H1 (cell line): ENCODE measurements at regions not wholly inside any gene's neighbourhood (a gene's known extent, or its start where the extent isn't known, plus 50 kb on each side); places are given as distances from the start of the nearest gene placed in this dataset.
"Not testable (repeated sequence)": the region's sequence is repeated elsewhere in the genome, so short reads cannot be mapped to it uniquely, and the experiment has no call there.

Experiments used
- CTCF ChIA-PET: fragments of 300-600 bp; sonication (Branson Sonifier 250); formaldehyde crosslinking; loops from one replicate; lab custom pipeline; 2021; ENCODE audit not compliant: partially characterized antibody; lab: Charles Lee
- POLR2A ChIA-PET: fragments of 300-600 bp; sonication (Branson Sonifier 250); formaldehyde crosslinking; loops from one replicate; lab custom pipeline; 2021; ENCODE audit warnings: inconsistent platforms; ENCODE audit not compliant: partially characterized antibody; lab: Charles Lee
- DNase-seq, 2 experiments: peaks; one replicate each; pipeline versions ENCODE4 v3.0.0 to v3.0.0-alpha.2; 2010 to 2022; ENCODE audit warnings: low spot score in 2 of 2, low read depth in 1 of 2, mixed read lengths in 1 of 2
- FAIRE-seq: peaks from 2 replicates; lab custom pipeline; 2011; peaks lifted over from hg19 to GRCh38; lab: Jason Lieb, UNC
- H2AFZ ChIP-seq: 2 replicates; pipeline ENCODE4 v1.8.1; 2012; ENCODE audit warnings: low read length, inconsistent platforms
- H2AK5ac ChIP-seq: 2 replicates; pipeline ENCODE4 v1.6.1; 2013; ENCODE audit warnings: low read depth, low read length
- H2BK120ac ChIP-seq: replicated peaks from 2 replicates; pipeline ENCODE3; 2013; ENCODE audit warnings: low read depth, low read length, inconsistent platforms
- H2BK12ac ChIP-seq: 2 replicates; pipeline ENCODE4 v1.6.1; 2013; ENCODE audit warnings: low read depth, low read length
- H2BK15ac ChIP-seq: 2 replicates; pipeline ENCODE4 v1.6.1; 2013; ENCODE audit warnings: low read length
- H2BK20ac ChIP-seq: 2 replicates; pipeline ENCODE4 v1.6.1; 2013; ENCODE audit warnings: low read length
- H2BK5ac ChIP-seq: 2 replicates; pipeline ENCODE4 v1.6.1; 2013; ENCODE audit warnings: low read depth, low read length
- H3K14ac ChIP-seq: 2 replicates; pipeline ENCODE4 v1.6.1; 2013; ENCODE audit warnings: inconsistent platforms; ENCODE audit not compliant: insufficient read length
- H3K18ac ChIP-seq: 2 replicates; pipeline ENCODE4 v1.6.1; 2013; ENCODE audit warnings: low read length; ENCODE audit errors: extremely low read depth
- H3K23ac ChIP-seq: 2 replicates; pipeline ENCODE4 v1.6.1; 2013; ENCODE audit warnings: inconsistent platforms; ENCODE audit not compliant: insufficient read length
- H3K23me2 ChIP-seq: 2 replicates; pipeline ENCODE4 v1.6.1; 2013; ENCODE audit warnings: low read depth, low read length
- H3K27ac ChIP-seq: 2 replicates; pipeline ENCODE4 v1.6.1; 2011; ENCODE audit warnings: low read depth, low read length, inconsistent platforms
- H3K27me3 ChIP-seq, 4 experiments: replicated peaks in 1 of 4; 1 replicate in 1 of 4; 2 replicates in 3 of 4; pipeline versions ENCODE4 v1.6.1 to v1.8.1; 2011 to 2013; ENCODE audit warnings: low read length in 3 of 4, mild to moderate bottlenecking in 3 of 4, inconsistent platforms in 2 of 4, mixed read lengths in 2 of 4, moderate library complexity in 1 of 4; ENCODE audit not compliant: control insufficient read depth in 3 of 4, insufficient read depth in 3 of 4; ENCODE audit errors: extremely low read depth in 1 of 4
- H3K36me3 ChIP-seq, 4 experiments: 2 replicates each; pipeline versions ENCODE4 v1.6.1 to v1.8.1; 2011 to 2013; ENCODE audit warnings: mild to moderate bottlenecking in 4 of 4, low read length in 3 of 4, moderate library complexity in 2 of 4, control low read depth in 1 of 4, inconsistent platforms in 1 of 4; ENCODE audit not compliant: insufficient read depth in 4 of 4, control insufficient read depth in 2 of 4
- H3K4ac ChIP-seq: replicated peaks from 2 replicates; pipeline ENCODE3; 2013; ENCODE audit warnings: low read length, low read depth, mixed read lengths, inconsistent platforms; ENCODE audit not compliant: insufficient read length
- H3K4me1 ChIP-seq, 4 experiments: replicated peaks in 1 of 4; 1 replicate in 1 of 4; 2 replicates in 3 of 4; pipeline versions ENCODE4 v1.6.1 to v1.8.1; 2011 to 2013; ENCODE audit warnings: low read length in 3 of 4, inconsistent platforms in 2 of 4, mixed read lengths in 1 of 4; ENCODE audit not compliant: insufficient read depth in 4 of 4, control insufficient read depth in 3 of 4
- H3K4me2 ChIP-seq, 2 experiments: 2 replicates each; pipeline versions ENCODE4 v1.6.1 to v1.8.1; 2011 to 2013; ENCODE audit warnings: low read depth in 2 of 2, low read length in 2 of 2, control low read depth in 1 of 2, inconsistent platforms in 1 of 2, mild to moderate bottlenecking in 1 of 2; ENCODE audit not compliant: insufficient read depth in 1 of 2
- H3K4me3 ChIP-seq, 4 experiments: fragments of 200-600, 300-600 bp in 1 of 4; sonication (generic), shearing (Covaris generic), sonication (Bioruptor Twin) in 1 of 4; 2 replicates each; pipeline versions ENCODE4 v1.5.1 to v1.8.1; 2011 to 2016; ENCODE audit warnings: low read length in 4 of 4, low read depth in 3 of 4, control low read depth in 2 of 4, inconsistent platforms in 2 of 4, mild to moderate bottlenecking in 2 of 4, mixed read lengths in 1 of 4, moderate library complexity in 1 of 4; ENCODE audit not compliant: insufficient read depth in 2 of 4; ENCODE audit errors: extremely low read depth in 1 of 4
- H3K56ac ChIP-seq: replicated peaks from 2 replicates; pipeline ENCODE3; 2013; ENCODE audit warnings: low read depth, mild to moderate bottlenecking, mixed read lengths, low read length, inconsistent platforms; ENCODE audit not compliant: insufficient read length
- H3K79me1 ChIP-seq: 2 replicates; pipeline ENCODE4 v1.6.1; 2013; ENCODE audit warnings: low read depth, low read length, control low read depth
- H3K79me2 ChIP-seq, 2 experiments: 2 replicates each; pipeline versions ENCODE4 v1.6.1 to v1.8.1; 2012 to 2013; ENCODE audit warnings: low read length in 2 of 2, mild to moderate bottlenecking in 2 of 2, inconsistent platforms in 1 of 2; ENCODE audit not compliant: insufficient read depth in 2 of 2, control insufficient read depth in 1 of 2
- H3K9ac ChIP-seq, 4 experiments: replicated peaks in 1 of 4; 1 replicate in 1 of 4; 2 replicates in 3 of 4; pipeline versions ENCODE4 v1.6.1 to v1.8.1; 2011 to 2013; ENCODE audit warnings: low read depth in 3 of 4, low read length in 3 of 4, control low read depth in 2 of 4, mild to moderate bottlenecking in 2 of 4, moderate library complexity in 2 of 4, inconsistent platforms in 1 of 4; ENCODE audit errors: extremely low read depth in 1 of 4
- H3K9me3 ChIP-seq, 2 experiments: 2 replicates each; pipeline versions ENCODE4 v1.6.1 to v1.8.1; 2012 to 2013; ENCODE audit warnings: mild to moderate bottlenecking in 2 of 2, moderate library complexity in 2 of 2, control low read depth in 1 of 2, inconsistent platforms in 1 of 2, low read depth in 1 of 2, low read length in 1 of 2, mixed read lengths in 1 of 2; ENCODE audit not compliant: insufficient read depth in 2 of 2
- H4K20me1 ChIP-seq, 2 experiments: replicated peaks in 1 of 2; 2 replicates each; pipeline versions ENCODE3 to v1.8.1; 2011 to 2013; ENCODE audit warnings: inconsistent platforms in 2 of 2, low read length in 2 of 2, mild to moderate bottlenecking in 1 of 2; ENCODE audit not compliant: insufficient read depth in 2 of 2, control insufficient read depth in 1 of 2
- H4K5ac ChIP-seq: 2 replicates; pipeline ENCODE4 v1.6.1; 2013; ENCODE audit warnings: low read length, low read depth, mixed read lengths, inconsistent platforms; ENCODE audit not compliant: insufficient read length
- H4K8ac ChIP-seq: 2 replicates; pipeline ENCODE4 v1.8.0; 2013; ENCODE audit warnings: mild to moderate bottlenecking, moderate library complexity, low read length, inconsistent platforms; ENCODE audit not compliant: insufficient read depth; ENCODE audit errors: extremely low read depth
- H4K91ac ChIP-seq: replicated peaks from 2 replicates; pipeline ENCODE3; 2013; ENCODE audit warnings: low read length, mixed read lengths, inconsistent platforms; ENCODE audit not compliant: insufficient read length
- BACH1 ChIP-seq: IDR thresholded peaks from 2 replicates; pipeline ENCODE4 v1.6.1; 2012; ENCODE audit warnings: low read length, improper control_type of control experiment
- E2F6 ChIP-seq: IDR thresholded peaks from 2 replicates; pipeline ENCODE4 v1.6.1; 2012; ENCODE audit warnings: inconsistent platforms
- GTF2F1 ChIP-seq: IDR thresholded peaks from 2 replicates; pipeline ENCODE4 v1.6.1; 2012; ENCODE audit warnings: low read depth, low read length, improper control_type of control experiment, borderline replicate concordance
- WGBS, 2 experiments: shearing (Covaris generic) in 1 of 2; methylation state at CpG; one replicate each; pipeline versions ENCODE4 v1.1.6 to v1.1.7; 2013 to 2015; ENCODE audit warnings: low lambda C conversion rate in 2 of 2, mixed read lengths in 2 of 2, inconsistent platforms in 1 of 2, low coverage in 1 of 2, missing lambda C conversion rate in 1 of 2; ENCODE audit not compliant: insufficient replicate concordance in 2 of 2, insufficient coverage in 1 of 2, insufficient read length in 1 of 2; ENCODE audit errors: extremely low coverage in 1 of 2, missing lambda C conversion rate in 1 of 2; 5-methylcytosine and 5-hydroxymethylcytosine counted together
- TF ChIP-seq, protein P1 (sequence below), 3 experiments: IDR thresholded peaks; 1 replicate in 2 of 3; 2 replicates in 1 of 3; pipeline versions ENCODE4 v1.5.1 to v1.6.1; 2011; ENCODE audit warnings: low read length in 3 of 3, mild to moderate bottlenecking in 3 of 3, inconsistent platforms in 2 of 3, low read depth in 1 of 3, moderate library complexity in 1 of 3; ENCODE audit not compliant: insufficient read depth in 1 of 3; ENCODE audit errors: control extremely low read depth in 1 of 3

- no peak for TF ChIP-seq E2F6
- TF ChIP-seq, protein P1, sequence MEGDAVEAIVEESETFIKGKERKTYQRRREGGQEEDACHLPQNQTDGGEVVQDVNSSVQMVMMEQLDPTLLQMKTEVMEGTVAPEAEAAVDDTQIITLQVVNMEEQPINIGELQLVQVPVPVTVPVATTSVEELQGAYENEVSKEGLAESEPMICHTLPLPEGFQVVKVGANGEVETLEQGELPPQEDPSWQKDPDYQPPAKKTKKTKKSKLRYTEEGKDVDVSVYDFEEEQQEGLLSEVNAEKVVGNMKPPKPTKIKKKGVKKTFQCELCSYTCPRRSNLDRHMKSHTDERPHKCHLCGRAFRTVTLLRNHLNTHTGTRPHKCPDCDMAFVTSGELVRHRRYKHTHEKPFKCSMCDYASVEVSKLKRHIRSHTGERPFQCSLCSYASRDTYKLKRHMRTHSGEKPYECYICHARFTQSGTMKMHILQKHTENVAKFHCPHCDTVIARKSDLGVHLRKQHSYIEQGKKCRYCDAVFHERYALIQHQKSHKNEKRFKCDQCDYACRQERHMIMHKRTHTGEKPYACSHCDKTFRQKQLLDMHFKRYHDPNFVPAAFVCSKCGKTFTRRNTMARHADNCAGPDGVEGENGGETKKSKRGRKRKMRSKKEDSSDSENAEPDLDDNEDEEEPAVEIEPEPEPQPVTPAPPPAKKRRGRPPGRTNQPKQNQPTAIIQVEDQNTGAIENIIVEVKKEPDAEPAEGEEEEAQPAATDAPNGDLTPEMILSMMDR (IDR thresholded peaks at IDR 0.05; ENCODE audit: control extremely low read depth in 1 of 3, insufficient read depth in 1 of 3, low read depth in 1 of 3, low read length in 3 of 3), result no peak
- no peak for TF ChIP-seq GTF2F1
- no peak for TF ChIP-seq BACH1
Measured at GRCh38 chr2:190149200-190149599, 86.7 kb upstream of the MSTN start (continued).

DNA sequence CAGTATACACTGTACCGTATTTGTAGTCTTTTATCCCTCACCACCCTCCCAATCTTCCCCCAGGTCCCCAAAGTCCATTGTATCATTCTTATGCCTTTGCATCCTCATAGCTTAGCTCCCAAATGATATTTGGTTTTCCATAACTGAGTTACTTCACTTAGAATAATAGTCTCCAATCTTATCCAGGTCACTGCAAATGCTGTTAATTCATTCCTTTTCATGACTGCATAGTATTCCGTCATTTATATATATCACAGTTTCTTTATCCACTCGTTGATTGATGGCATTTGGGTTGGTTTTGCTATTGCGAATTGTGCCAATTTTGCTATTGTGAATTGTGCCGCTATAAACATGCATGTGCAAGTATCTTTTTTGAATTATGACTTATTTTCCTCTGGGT is 83.6 kb upstream of the MSTN start:
- not testable (repeated sequence) for H3K4me3 ChIP-seq, H4K5ac ChIP-seq, H2BK15ac ChIP-seq

More for the DNA sequence above, 83.6 kb upstream of the MSTN start:
- DNase-seq, H2AFZ ChIP-seq, H3K9me3 ChIP-seq, H2BK20ac ChIP-seq, H3K27me3 ChIP-seq, H3K4me1 ChIP-seq, H3K56ac ChIP-seq, H3K4ac ChIP-seq, H3K79me1 ChIP-seq, H2BK12ac ChIP-seq, POLR2A ChIA-PET, H3K23me2 ChIP-seq, H3K18ac ChIP-seq, CTCF ChIA-PET, H3K9ac ChIP-seq, H2BK5ac ChIP-seq, H4K20me1 ChIP-seq, H3K4me2 ChIP-seq, H3K23ac ChIP-seq, H3K27ac ChIP-seq, FAIRE-seq, H2BK120ac ChIP-seq, H3K14ac ChIP-seq, H4K8ac ChIP-seq, H2AK5ac ChIP-seq, H3K36me3 ChIP-seq, H4K91ac ChIP-seq, H3K79me2 ChIP-seq: not testable (repeated sequence)
- 96% methylated on average over 5 of the region's 5 CpGs; no CpG with 5 or more reads in 1 of the 2 experiments for WGBS, 2 experiments
